Colonic mucosa (tissue), 4 donors: ENCODE measurements at regions not wholly inside any gene's neighbourhood (a gene's known extent, or its start where the extent isn't known, plus 50 kb on each side); places are given as distances from the start of the nearest gene placed in this dataset.
A peak's percentile ranks its signal among the peaks of the same experiment; 100 is the strongest.

Experiments used
- DNase-seq: peaks from one replicate; pipeline ENCODE4 v3.0.0-alpha.2; 2020
- H3K27ac ChIP-seq: fragments of 200-600 bp; one replicate; pipeline ENCODE4 v1.8.0; 2021
- H3K27me3 ChIP-seq: fragments of 200-600 bp; one replicate; pipeline ENCODE4 v1.8.0; 2021
- H3K36me3 ChIP-seq: fragments of 200-600 bp; one replicate; pipeline ENCODE4 v1.8.0; 2021
- H3K4me1 ChIP-seq: fragments of 200-600 bp; one replicate; pipeline ENCODE4 v1.8.0; 2021; ENCODE audit warnings: mild to moderate bottlenecking
- H3K4me3 ChIP-seq: fragments of 200-600 bp; one replicate; pipeline ENCODE4 v1.8.0; 2021
- H3K9ac ChIP-seq, 2 donors: one replicate each; pipeline ENCODE4 v1.7.0; 2013; ENCODE audit warnings: control low read depth in 2 of 2, low read depth in 2 of 2, low read length in 2 of 2
- H3K9me3 ChIP-seq: fragments of 200-600 bp; one replicate; pipeline ENCODE4 v1.8.0; 2021
- intact Hi-C: fragments of 100-400 bp; cut with DNase I; formaldehyde crosslinking; loops from one replicate; pipeline ENCODE4 v1.14.1; 2022
- TF ChIP-seq, protein P1 (sequence below): fragments of 200-600 bp; IDR thresholded peaks from one replicate; pipeline ENCODE4 v1.8.0; 2022; ENCODE audit warnings: antibody characterized with exemption, mild to moderate bottlenecking
- donor health status: healthy.
- donor health status: DM: no; HTN: no; CAD: no.
- donor health status: DM: no; HTN: no; CAD: no.

DNA sequence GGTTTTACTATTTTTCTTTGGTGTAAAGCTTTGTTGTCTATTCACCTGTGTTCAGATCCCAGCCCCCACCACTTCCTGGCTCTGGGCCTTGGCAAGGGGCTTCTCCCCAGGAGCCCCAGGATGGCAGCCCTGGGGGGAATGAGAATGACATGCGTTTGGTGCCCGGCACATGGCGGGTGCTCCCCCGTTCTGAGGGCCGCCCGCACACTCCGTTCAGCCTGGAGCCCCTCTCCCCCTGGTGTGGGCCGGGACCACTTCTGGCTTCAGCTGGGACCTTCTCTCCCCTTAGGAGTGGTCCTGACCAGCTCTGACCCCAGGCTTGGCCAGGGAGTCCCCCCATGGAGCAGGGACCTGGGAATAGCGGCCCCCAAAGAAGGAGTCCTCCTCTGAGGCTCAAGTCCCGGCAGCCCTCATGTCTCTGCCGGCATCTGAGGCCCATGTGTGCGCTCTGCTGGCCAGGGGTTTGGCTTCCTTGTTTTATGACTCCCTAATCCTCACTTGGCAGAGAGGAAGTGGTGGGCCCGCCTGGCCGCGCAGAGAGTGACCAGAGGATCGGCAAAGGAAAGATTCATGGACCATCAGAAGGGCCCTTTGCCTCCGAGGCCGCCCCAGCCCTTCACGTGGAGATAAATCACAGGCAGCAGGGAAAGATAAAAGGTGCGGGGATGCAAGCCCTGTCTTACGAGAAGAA is 57.0 kb upstream of the LMX1B start:
- Histone ChIP-seq H3K9me3 (no peaks in the 10 kb centered on the region), H3K9ac (no peak overlapping the region), H3K36me3 (no peaks in the 10 kb centered on the region), H3K4me1 (no peaks in the 10 kb centered on the region), H3K4me3 (no peak overlapping the region), H3K27ac (no peak overlapping the region), H3K27me3 (no peaks in the 10 kb centered on the region)
- intact Hi-C loops: loop anchor here (2.0 kb wide), 1 partner anchor 56 kb away; no protein-coding TSS in a partner anchor
- TF ChIP-seq, protein P1, sequence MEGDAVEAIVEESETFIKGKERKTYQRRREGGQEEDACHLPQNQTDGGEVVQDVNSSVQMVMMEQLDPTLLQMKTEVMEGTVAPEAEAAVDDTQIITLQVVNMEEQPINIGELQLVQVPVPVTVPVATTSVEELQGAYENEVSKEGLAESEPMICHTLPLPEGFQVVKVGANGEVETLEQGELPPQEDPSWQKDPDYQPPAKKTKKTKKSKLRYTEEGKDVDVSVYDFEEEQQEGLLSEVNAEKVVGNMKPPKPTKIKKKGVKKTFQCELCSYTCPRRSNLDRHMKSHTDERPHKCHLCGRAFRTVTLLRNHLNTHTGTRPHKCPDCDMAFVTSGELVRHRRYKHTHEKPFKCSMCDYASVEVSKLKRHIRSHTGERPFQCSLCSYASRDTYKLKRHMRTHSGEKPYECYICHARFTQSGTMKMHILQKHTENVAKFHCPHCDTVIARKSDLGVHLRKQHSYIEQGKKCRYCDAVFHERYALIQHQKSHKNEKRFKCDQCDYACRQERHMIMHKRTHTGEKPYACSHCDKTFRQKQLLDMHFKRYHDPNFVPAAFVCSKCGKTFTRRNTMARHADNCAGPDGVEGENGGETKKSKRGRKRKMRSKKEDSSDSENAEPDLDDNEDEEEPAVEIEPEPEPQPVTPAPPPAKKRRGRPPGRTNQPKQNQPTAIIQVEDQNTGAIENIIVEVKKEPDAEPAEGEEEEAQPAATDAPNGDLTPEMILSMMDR: no peak
- DNase-seq: no peak

GRCh38 chr9:126558051-126558665 is 55.6 kb upstream of the LMX1B start:
- no peak overlapping the region for H3K9ac ChIP-seq
- no peak overlapping the region for H3K4me3 ChIP-seq
- H3K27ac ChIP-seq: no peak overlapping the region
- intact Hi-C loops: no loop called here
- DNase-seq: peak; percentile 65
- H3K4me1 ChIP-seq: no peaks in the 10 kb centered on the region
- H3K36me3 ChIP-seq: no peaks in the 10 kb centered on the region
- TF ChIP-seq, protein P1: peak; percentile 80
- no peaks in the 10 kb centered on the region for H3K9me3 ChIP-seq
- no peaks in the 10 kb centered on the region for H3K27me3 ChIP-seq

DNA sequence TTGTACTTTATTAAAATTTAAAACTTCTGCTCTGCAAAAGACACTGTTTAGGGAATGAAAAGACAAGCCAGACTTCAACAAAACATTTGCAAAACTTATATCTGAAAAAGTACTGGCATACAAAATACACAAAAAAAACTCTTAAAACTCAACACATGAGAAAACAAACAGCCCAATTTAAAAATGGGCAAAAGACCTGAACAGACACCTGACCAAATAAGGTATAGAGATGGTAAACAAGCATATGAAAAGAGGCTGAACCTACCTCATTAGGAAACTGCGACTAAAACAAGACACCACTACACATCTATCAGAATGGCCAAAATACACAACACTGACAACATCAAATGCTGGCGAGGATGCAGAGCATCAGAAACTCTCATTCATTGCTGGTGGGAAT is 54.4 kb upstream of the LMX1B start:
- Histone ChIP-seq H3K9me3 (no peaks in the 10 kb centered on the region), H3K27ac (no peak overlapping the region), H3K4me1 (no peaks in the 10 kb centered on the region), H3K36me3 (no peaks in the 10 kb centered on the region), H3K27me3 (no peaks in the 10 kb centered on the region), H3K9ac (no peak overlapping the region), H3K4me3 (no peak overlapping the region)
- intact Hi-C loops: no loop called here
- TF ChIP-seq, protein P1: no peak
- DNase-seq: no peak

GRCh38 chr9:126561582-126561981 is 52.1 kb upstream of the LMX1B start:
- TF ChIP-seq, protein P1: no peak
- Histone ChIP-seq H3K4me3 (no peak overlapping the region), H3K27me3 (no peaks in the 10 kb centered on the region), H3K27ac (no peak overlapping the region), H3K4me1 (no peaks in the 10 kb centered on the region), H3K9me3 (no peaks in the 10 kb centered on the region), H3K9ac (no peak overlapping the region), H3K36me3 (no peaks in the 10 kb centered on the region)
- no peak for DNase-seq
- intact Hi-C loops: no loop called here

DNA sequence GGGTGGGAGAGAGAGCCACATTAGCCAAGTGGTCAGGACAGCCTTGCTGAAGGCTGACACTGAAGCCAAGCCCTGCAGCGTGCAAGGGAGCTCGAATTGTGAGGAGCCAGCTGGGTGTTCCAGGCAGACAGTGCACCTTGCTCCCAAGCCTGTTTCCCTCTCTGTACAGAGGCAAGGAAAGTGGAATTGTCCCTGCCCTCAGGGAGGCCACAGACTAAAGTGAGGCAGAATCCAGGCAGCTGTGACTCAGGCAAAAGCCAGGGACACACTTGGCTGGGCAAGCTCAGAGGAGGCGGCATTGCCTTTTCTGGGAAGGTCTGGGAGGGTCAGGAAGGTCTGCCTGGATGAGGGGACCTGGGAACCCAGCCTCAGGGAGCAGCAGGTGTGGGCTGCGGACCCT is 50.2 kb upstream of the LMX1B start:
- no peaks in the 10 kb centered on the region for H3K9me3 ChIP-seq
- intact Hi-C loops: no loop called here
- no peaks in the 10 kb centered on the region for H3K27me3 ChIP-seq
- H3K9ac ChIP-seq: no peak overlapping the region
- H3K27ac ChIP-seq: no peak overlapping the region
- TF ChIP-seq, protein P1: no peak
- DNase-seq: no peak
- no peak overlapping the region for H3K4me3 ChIP-seq
- no peaks in the 10 kb centered on the region for H3K4me1 ChIP-seq
- no peaks in the 10 kb centered on the region for H3K36me3 ChIP-seq
